ENCODE measurements at regions not wholly inside any gene's neighbourhood (a gene's known extent, or its start where the extent isn't known, plus 50 kb on each side); places are given as distances from the start of the nearest gene placed in this dataset.

DNA sequence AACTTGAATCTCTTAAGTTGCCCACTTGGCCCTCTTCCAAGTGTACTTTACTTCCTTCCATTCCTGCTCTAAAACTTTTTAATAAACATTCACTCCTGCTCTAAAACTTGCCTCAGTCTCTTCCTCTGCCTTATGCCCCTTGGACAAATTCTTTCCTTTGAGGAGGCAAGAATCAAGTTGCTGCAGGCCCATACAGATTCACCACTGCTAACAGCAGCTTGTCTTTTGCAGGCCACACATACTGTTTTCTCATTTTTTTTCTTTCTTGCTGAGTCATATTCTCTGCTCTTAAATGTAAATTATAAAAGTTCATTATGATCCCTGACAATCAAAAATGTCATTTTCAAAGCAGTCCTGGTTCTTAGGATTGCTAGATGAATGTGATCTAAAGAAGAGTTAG lies 1820.8 kb upstream of the FLRT2 start:
- Histone ChIP-seq H3K4me3 (ENCODE audit: low read depth, low read length) (no peak overlapping the region), H3K9ac (no peak overlapping the region), H3K27me3 (ENCODE audit: control insufficient read depth, insufficient read depth, low read length) (no peaks in the 10 kb centered on the region), H3K4me1 (peaks cover 5% of the 10 kb centered on the region), H3K27ac (no peak overlapping the region), H3K79me2 (no peaks in the 10 kb centered on the region), H3K4me2 (ENCODE audit: low read length) (no peak overlapping the region), H3K9me3 (ENCODE audit: control insufficient read depth, low read length) (no peaks in the 10 kb centered on the region), H2AFZ (no peak overlapping the region), H3K36me3 (ENCODE audit: control insufficient read depth, insufficient read depth, low read length) (no peaks in the 10 kb centered on the region)
- TF ChIP-seq, protein P1, sequence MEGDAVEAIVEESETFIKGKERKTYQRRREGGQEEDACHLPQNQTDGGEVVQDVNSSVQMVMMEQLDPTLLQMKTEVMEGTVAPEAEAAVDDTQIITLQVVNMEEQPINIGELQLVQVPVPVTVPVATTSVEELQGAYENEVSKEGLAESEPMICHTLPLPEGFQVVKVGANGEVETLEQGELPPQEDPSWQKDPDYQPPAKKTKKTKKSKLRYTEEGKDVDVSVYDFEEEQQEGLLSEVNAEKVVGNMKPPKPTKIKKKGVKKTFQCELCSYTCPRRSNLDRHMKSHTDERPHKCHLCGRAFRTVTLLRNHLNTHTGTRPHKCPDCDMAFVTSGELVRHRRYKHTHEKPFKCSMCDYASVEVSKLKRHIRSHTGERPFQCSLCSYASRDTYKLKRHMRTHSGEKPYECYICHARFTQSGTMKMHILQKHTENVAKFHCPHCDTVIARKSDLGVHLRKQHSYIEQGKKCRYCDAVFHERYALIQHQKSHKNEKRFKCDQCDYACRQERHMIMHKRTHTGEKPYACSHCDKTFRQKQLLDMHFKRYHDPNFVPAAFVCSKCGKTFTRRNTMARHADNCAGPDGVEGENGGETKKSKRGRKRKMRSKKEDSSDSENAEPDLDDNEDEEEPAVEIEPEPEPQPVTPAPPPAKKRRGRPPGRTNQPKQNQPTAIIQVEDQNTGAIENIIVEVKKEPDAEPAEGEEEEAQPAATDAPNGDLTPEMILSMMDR (IDR thresholded peaks at IDR 0.05): no peak

DNA sequence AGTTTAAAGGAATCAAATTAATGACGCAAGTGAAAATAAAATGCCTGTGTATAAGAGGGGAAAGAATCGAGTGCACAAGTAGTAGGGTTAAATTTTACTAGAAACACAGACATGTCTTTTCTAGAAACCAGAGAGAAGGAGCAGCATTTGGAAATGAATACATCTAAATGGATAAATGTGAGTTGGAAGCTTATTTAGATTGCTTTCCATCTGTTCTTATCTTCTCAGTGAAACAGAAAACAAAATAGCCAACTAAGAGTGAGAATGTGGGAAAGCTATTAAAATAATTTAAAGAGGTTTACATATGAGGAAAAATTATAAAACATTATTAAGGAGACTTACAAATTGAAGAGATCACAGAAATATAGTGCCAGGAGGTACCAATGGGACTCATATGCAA lies 1818.9 kb upstream of the FLRT2 start:
- Histone ChIP-seq H2AFZ (no peak overlapping the region), H3K27ac (no peak overlapping the region), H3K9me3 (ENCODE audit: control insufficient read depth, low read length) (no peaks in the 10 kb centered on the region), H3K36me3 (ENCODE audit: control insufficient read depth, insufficient read depth, low read length) (no peaks in the 10 kb centered on the region), H3K27me3 (ENCODE audit: control insufficient read depth, insufficient read depth, low read length) (no peaks in the 10 kb centered on the region), H3K4me3 (ENCODE audit: low read depth, low read length) (no peak overlapping the region), H3K4me1 (peaks cover 5% of the 10 kb centered on the region), H3K4me2 (ENCODE audit: low read length) (no peak overlapping the region), H3K79me2 (no peaks in the 10 kb centered on the region), H3K9ac (no peak overlapping the region)
- TF ChIP-seq, protein P1 (IDR thresholded peaks at IDR 0.05): no peak

DNA sequence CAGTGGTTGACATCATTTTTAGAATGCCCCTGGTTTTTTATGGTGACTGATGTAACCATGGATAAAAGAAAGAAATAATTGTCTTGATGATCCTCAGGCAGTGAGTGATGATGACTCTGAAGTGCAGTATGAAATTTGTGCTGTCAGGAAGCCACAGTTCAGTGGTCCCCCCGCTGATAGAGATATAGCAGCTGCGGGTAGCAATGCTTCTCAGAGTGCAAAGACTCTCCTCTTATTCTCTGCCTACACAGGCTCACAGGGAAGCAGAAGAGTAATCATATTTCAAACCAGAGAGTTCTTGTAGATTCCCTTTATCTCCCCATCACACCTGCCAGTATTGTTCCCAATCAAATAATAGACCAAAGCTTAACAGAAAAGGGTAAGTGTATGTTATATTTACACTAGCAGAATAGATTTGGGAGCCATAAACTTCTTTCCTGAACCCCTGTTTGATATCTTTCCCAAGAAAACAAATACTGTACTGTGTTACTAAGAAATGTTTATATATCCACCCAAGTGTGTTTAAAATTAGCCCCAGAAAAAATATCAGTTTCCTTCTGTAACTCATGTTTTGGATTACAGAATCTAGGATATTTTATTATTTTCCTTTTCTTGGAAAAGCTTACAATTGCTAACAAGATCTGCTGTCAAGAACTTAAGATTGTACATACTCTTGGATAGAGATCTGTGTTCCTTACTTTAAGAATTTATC lies 1817.4 kb upstream of the FLRT2 start:
- Histone ChIP-seq H2AFZ (no peak overlapping the region), H3K4me2 (ENCODE audit: low read length) (no peak overlapping the region), H3K27ac (no peak overlapping the region), H3K36me3 (ENCODE audit: control insufficient read depth, insufficient read depth, low read length) (no peaks in the 10 kb centered on the region), H3K4me1 (peaks cover 5% of the 10 kb centered on the region), H3K4me3 (ENCODE audit: low read depth, low read length) (no peak overlapping the region), H3K27me3 (ENCODE audit: control insufficient read depth, insufficient read depth, low read length) (no peaks in the 10 kb centered on the region), H3K79me2 (no peaks in the 10 kb centered on the region), H3K9me3 (ENCODE audit: control insufficient read depth, low read length) (no peaks in the 10 kb centered on the region), H3K9ac (no peak overlapping the region)
- TF ChIP-seq, protein P1 (IDR thresholded peaks at IDR 0.05): no peak

DNA sequence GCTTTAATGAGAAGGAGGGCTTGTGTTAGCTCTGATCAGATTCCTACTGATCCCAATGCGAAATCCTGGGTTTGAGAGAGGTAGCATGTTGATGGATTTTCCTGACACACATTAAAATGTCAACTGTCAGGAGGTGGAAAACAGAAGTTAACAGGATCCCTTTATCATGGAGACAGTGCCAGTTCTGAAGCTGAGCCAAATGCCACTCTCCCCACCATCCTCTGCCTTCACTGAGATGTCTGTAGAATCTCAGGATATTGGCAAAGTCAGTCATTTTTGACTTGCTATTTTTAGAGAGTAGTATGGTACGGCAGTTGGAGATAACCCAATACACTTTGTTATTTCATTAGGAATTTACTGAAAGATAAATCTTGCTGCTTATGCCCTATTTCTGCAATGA lies 1816.2 kb upstream of the FLRT2 start:
- no peak overlapping the region for H3K4me2 ChIP-seq (ENCODE audit: low read length)

More for the DNA sequence above, 1816.2 kb upstream of the FLRT2 start:
- no peaks in the 10 kb centered on the region for H3K36me3 ChIP-seq (ENCODE audit: control insufficient read depth, insufficient read depth, low read length)
- H3K9me3 ChIP-seq (ENCODE audit: control insufficient read depth, low read length): no peaks in the 10 kb centered on the region
- H3K9ac ChIP-seq: no peak overlapping the region
- H3K27ac ChIP-seq: no peak overlapping the region
- H3K27me3 ChIP-seq (ENCODE audit: control insufficient read depth, insufficient read depth, low read length): no peaks in the 10 kb centered on the region
- no peak overlapping the region for H3K4me3 ChIP-seq (ENCODE audit: low read depth, low read length)
- peaks cover 5% of the 10 kb centered on the region for H3K4me1 ChIP-seq
- H3K79me2 ChIP-seq: no peaks in the 10 kb centered on the region
- TF ChIP-seq, protein P1 (IDR thresholded peaks at IDR 0.05): no peak
- no peak overlapping the region for H2AFZ ChIP-seq
